Kidney (tissue), 13 donors: ENCODE measurements at regions not wholly inside any gene's neighbourhood (a gene's known extent, or its start where the extent isn't known, plus 50 kb on each side); places are given as distances from the start of the nearest gene placed in this dataset.

ENCODE experiments used
- DNase-seq, 5 donors: peaks; one replicate each; pipeline ENCODE4 v3.0.0-alpha.2; 2013 to 2020
- FAIRE-seq: peaks from 2 replicates; lab custom pipeline; 2012; peaks lifted over from hg19 to GRCh38; lab: Jason Lieb, UNC
- H3K27ac ChIP-seq, 2 donors: one replicate each; pipeline ENCODE4 v1.7.0; 2013; ENCODE audit warnings: low read depth in 2 of 2, low read length in 2 of 2, inconsistent platforms in 1 of 2
- H3K27me3 ChIP-seq: one replicate; pipeline ENCODE4 v1.7.1; 2013; ENCODE audit warnings: low read length, inconsistent platforms; ENCODE audit not compliant: control insufficient read depth, insufficient read depth
- H3K36me3 ChIP-seq, 3 donors: one replicate each; pipeline versions ENCODE4 v1.7.0 to v1.7.1; 2013; ENCODE audit warnings: low read length in 3 of 3, control low read depth in 1 of 3, inconsistent platforms in 1 of 3; ENCODE audit not compliant: insufficient read depth in 3 of 3, control insufficient read depth in 2 of 3
- H3K4me1 ChIP-seq, 3 donors: one replicate each; pipeline versions ENCODE4 v1.7.0 to v1.7.1; 2013; ENCODE audit warnings: low read length in 3 of 3, inconsistent platforms in 1 of 3, low read depth in 1 of 3; ENCODE audit not compliant: control insufficient read depth in 2 of 3, insufficient read depth in 2 of 3
- H3K4me3 ChIP-seq, 3 donors: one replicate each; pipeline versions ENCODE4 v1.7.0 to v1.8.1; 2013; ENCODE audit warnings: low read length in 3 of 3, control low read depth in 1 of 3, inconsistent platforms in 1 of 3
- H3K9ac ChIP-seq, 3 donors: one replicate each; pipeline versions ENCODE4 v1.7.0 to v1.7.1; 2013; ENCODE audit warnings: low read length in 3 of 3, control low read depth in 1 of 3, inconsistent platforms in 1 of 3
- H3K9me3 ChIP-seq, 3 donors: one replicate each; pipeline versions ENCODE4 v1.7.0 to v1.7.1; 2013; ENCODE audit warnings: low read length in 3 of 3, control low read depth in 1 of 3, inconsistent platforms in 1 of 3; ENCODE audit not compliant: control insufficient read depth in 2 of 3, insufficient read depth in 1 of 3
- CTCF ChIP-seq: IDR thresholded peaks from 3 replicates; pipeline ENCODE4 v1.5.1; 2012; ENCODE audit warnings: mild to moderate bottlenecking, moderate library complexity, borderline replicate concordance; ENCODE audit not compliant: insufficient read depth; ENCODE audit errors: extremely low read depth
- intact Hi-C: fragments of 100-400 bp; cut with DNase I; formaldehyde crosslinking; loops from one replicate; pipeline ENCODE4 v1.11.1; 2022
- donor health status: control.
- donor health status: control.
- donor health status: control.
- donor health status: control.
- donor health status: control.
- donor health status: DM: yes; HTN: yes; CAD: no.
- donor health status: Normal renal cell carcinoma (clear cell type).

GRCh38 chr3:14298991-14299555 lies 103.3 kb upstream of the SLC6A6 start:
- FAIRE-seq (no peak), DNase-seq (no peak)
- intact Hi-C loops, result no loop called here
- no peak overlapping the region for H3K27ac ChIP-seq
- no peaks in the 10 kb centered on the region for H3K36me3 ChIP-seq
- no peaks in the 10 kb centered on the region for H3K27me3 ChIP-seq
- TF ChIP-seq CTCF, result no peak
- H3K9ac ChIP-seq, result no peak overlapping the region
- H3K4me3 ChIP-seq, result no peak overlapping the region
- peaks cover 0 to 5% (median 0%) of the 10 kb centered on the region in 3 donors for H3K4me1 ChIP-seq
- H3K9me3 ChIP-seq, result no peaks in the 10 kb centered on the region

GRCh38 chr3:14299767-14300166 lies 102.6 kb upstream of the SLC6A6 start:
- Histone ChIP-seq H3K27me3 (no peaks in the 10 kb centered on the region), H3K27ac (no peak overlapping the region), H3K4me1 (peaks cover 0 to 5% (median 0%) of the 10 kb centered on the region in 3 donors), H3K9me3 (no peaks in the 10 kb centered on the region), H3K36me3 (no peaks in the 10 kb centered on the region), H3K4me3 (no peak overlapping the region), H3K9ac (no peak overlapping the region)
- intact Hi-C loops, result no loop called here
- no peak for TF ChIP-seq CTCF
- FAIRE-seq (no peak), DNase-seq (no peak)

- no peak overlapping the region for H3K4me3 ChIP-seq
- peaks cover 0 to 5% (median 0%) of the 10 kb centered on the region in 3 donors for H3K4me1 ChIP-seq
- H3K36me3 ChIP-seq, result no peaks in the 10 kb centered on the region
- no peak for TF ChIP-seq CTCF
- H3K9ac ChIP-seq, result no peak overlapping the region
- intact Hi-C loops, result no loop called here
- no peaks in the 10 kb centered on the region for H3K27me3 ChIP-seq
- H3K27ac ChIP-seq, result no peak overlapping the region
- DNase-seq (no peak), FAIRE-seq (no peak)
- no peaks in the 10 kb centered on the region for H3K9me3 ChIP-seq
These were observed 101.5 kb upstream of the SLC6A6 start for GRCh38 chr3:14300721-14301399.
